Pancreas (tissue), 10 donors: ENCODE measurements at regions not wholly inside any gene's neighbourhood (a gene's known extent, or its start where the extent isn't known, plus 50 kb on each side); places are given as distances from the start of the nearest gene placed in this dataset.
"Not testable (repeated sequence)": the region's sequence is repeated elsewhere in the genome, so short reads cannot be mapped to it uniquely, and the experiment has no call there.

Experiments used
- ATAC-seq, 4 donors: fragments of 200-7000 bp; cut with Tn5 transposase; one replicate each; pipeline versions ENCODE4 v1.8.0 to v1.9.1; 2020; ENCODE audit warnings: mild to moderate bottlenecking in 4 of 4, moderate library complexity in 4 of 4
- DNase-seq, 6 donors: peaks; one replicate each; pipeline ENCODE4 v3.0.0-alpha.2; 2020
- FAIRE-seq: peaks from 2 replicates; lab custom pipeline; 2012; peaks lifted over from hg19 to GRCh38; lab: Jason Lieb, UNC
- H3K27ac ChIP-seq, 4 donors: fragments of 200-600 bp; sonication (generic); 1 replicate in 3 of 4; 2 replicates in 1 of 4; pipeline versions ENCODE4 v1.5.0 to v1.8.0; 2020
- H3K27me3 ChIP-seq, 4 donors: fragments of 200-600 bp; one replicate each; pipeline ENCODE4 v1.8.0; 2021
- H3K36me3 ChIP-seq, 3 donors: fragments of 200-600 bp; sonication (generic) in 1 of 3; one replicate each; pipeline versions ENCODE4 v1.5.0 to v1.8.0; 2020 to 2021
- H3K4me1 ChIP-seq, 3 donors: fragments of 200-600 bp; one replicate each; pipeline ENCODE4 v1.8.0; 2021
- H3K4me3 ChIP-seq, 4 donors: fragments of 200-600 bp; sonication (generic) in 2 of 4; one replicate each; pipeline versions ENCODE4 v1.5.0 to v1.8.0; 2020 to 2021
- H3K9me3 ChIP-seq, 4 donors: fragments of 200-600 bp; one replicate each; pipeline ENCODE4 v1.8.0; 2021
- WGBS, 2 donors: extraction: QIAGEN DNeasy Blood & Tissue Kit; methylation state at CpG; one replicate each; pipeline ENCODE4 v1.1.7; 2013; 5-methylcytosine and 5-hydroxymethylcytosine counted together
- intact Hi-C, 3 donors: fragments of 100-400 bp; cut with DNase I; formaldehyde crosslinking; loops; one replicate each; pipeline versions ENCODE4 v1.11.1 to v1.14.2; 2022
- TF ChIP-seq, protein P1 (sequence below), 4 donors: fragments of 200-600 bp; sonication (generic) in 3 of 4; IDR thresholded peaks; one replicate each; pipeline versions ENCODE4 v1.5.0 to v1.8.0; 2021; ENCODE audit warnings: antibody characterized with exemption in 4 of 4
- donor health status: healthy with polysubstance abuse.
- donor health status: DM: no; HTN: no; CAD: no; lungs with moderate emphysema.
- donor health status: DM: no; HTN: no; CAD: no.
- donor health status: control.
- donor health status: control.
- donor health status: Bipolar disorder and iron deficiency.
- donor health status: DM: yes; HTN: yes; CAD: no.
- donor health status: DM: no; HTN: no; CAD: no.
- donor health status: DM: no; HTN: no; CAD: no.
- donor health status: DM: yes; HTN: yes; CAD: no.

DNA sequence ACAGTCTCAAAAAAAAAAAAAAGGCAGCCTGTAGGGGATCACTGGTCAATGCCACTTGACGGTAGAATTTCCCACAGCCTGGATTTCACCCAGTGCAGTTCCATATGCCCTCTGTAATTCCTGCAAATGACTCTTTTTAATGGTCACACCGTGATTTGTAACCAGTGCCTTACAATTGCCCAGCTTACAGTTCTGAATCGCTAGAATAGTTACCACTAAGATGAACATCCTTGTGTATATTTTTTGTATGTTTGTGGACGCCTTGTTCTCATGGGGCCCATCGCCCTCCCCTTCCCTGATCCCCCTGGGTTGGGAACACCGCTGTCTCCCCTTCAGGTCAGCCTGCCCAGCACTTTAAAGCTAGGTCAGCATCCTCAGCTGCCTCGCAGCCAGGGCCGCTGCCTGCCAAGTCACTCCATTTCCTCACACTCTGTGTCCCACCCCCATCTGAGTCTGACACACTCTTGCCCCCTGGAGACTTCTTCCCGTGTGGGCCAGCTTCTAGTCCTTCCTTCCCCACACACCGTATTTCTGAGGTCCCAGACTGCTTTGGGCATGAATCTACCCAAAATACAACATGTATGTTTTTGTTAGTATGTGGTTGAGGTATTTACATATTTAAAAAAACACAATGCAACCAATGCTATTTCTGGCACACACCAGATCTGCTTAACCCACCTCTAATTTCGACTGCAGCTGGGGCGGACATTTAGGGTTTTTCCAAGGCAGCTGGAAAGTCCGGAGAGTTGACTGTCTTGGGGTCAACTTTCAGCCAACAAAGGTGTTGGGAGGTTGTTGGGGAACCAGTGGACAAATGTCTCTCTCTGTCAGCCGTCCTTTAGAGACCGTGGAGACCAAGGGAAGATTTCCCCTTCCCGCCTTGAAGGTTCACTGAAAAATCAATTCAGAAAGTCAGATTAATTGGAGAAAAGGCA is 120.5 kb upstream of the NEK6 start:
- no peak overlapping the region for H3K4me3 ChIP-seq
- H3K27me3 ChIP-seq = no peaks in the 10 kb centered on the region
- no peaks in the 10 kb centered on the region for H3K4me1 ChIP-seq
- peak in 1 of 4 donors; percentile 31 for ATAC-seq
- TF ChIP-seq, protein P1, sequence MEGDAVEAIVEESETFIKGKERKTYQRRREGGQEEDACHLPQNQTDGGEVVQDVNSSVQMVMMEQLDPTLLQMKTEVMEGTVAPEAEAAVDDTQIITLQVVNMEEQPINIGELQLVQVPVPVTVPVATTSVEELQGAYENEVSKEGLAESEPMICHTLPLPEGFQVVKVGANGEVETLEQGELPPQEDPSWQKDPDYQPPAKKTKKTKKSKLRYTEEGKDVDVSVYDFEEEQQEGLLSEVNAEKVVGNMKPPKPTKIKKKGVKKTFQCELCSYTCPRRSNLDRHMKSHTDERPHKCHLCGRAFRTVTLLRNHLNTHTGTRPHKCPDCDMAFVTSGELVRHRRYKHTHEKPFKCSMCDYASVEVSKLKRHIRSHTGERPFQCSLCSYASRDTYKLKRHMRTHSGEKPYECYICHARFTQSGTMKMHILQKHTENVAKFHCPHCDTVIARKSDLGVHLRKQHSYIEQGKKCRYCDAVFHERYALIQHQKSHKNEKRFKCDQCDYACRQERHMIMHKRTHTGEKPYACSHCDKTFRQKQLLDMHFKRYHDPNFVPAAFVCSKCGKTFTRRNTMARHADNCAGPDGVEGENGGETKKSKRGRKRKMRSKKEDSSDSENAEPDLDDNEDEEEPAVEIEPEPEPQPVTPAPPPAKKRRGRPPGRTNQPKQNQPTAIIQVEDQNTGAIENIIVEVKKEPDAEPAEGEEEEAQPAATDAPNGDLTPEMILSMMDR (IDR thresholded peaks at IDR 0.05) = no peak
- no peaks in the 10 kb centered on the region for H3K9me3 ChIP-seq
- FAIRE-seq = no peak
- no peaks in the 10 kb centered on the region for H3K36me3 ChIP-seq
- intact Hi-C loops = no loop called here
- DNase-seq = no peak
- H3K27ac ChIP-seq = no peak overlapping the region
- 77% methylated on average over 16 of the region's 16 CpGs for WGBS, 2 donors

DNA sequence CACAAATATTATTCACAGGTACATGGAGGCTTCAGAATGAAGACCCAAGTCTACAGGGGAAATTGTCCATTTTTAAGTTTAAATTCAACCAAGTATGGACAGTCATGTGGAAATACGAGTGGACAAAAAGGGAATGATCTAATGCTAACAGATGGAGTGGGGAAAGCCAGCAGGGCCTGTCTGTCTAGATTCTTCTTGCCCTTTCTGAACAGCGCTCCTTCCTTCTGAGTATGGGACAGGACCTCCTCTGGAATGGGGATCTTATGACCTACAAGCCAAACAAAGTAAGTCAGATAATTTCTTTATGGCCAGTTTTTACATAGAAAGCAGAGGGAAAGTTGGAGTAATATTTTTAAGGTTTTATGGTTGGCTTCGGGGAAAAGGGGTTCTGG is 119.8 kb upstream of the NEK6 start:
- DNase-seq = no peak
- Histone ChIP-seq H3K9me3 (no peaks in the 10 kb centered on the region), H3K4me3 (no peak overlapping the region), H3K4me1 (no peaks in the 10 kb centered on the region), H3K36me3 (no peaks in the 10 kb centered on the region), H3K27ac (no peak overlapping the region), H3K27me3 (no peaks in the 10 kb centered on the region)
- TF ChIP-seq, protein P1 (IDR thresholded peaks at IDR 0.05) = no peak
- intact Hi-C loops = no loop called here
- 84% methylated on average over 3 of the region's 3 CpGs for WGBS, 2 donors
- no peak for ATAC-seq
- no peak for FAIRE-seq

DNA sequence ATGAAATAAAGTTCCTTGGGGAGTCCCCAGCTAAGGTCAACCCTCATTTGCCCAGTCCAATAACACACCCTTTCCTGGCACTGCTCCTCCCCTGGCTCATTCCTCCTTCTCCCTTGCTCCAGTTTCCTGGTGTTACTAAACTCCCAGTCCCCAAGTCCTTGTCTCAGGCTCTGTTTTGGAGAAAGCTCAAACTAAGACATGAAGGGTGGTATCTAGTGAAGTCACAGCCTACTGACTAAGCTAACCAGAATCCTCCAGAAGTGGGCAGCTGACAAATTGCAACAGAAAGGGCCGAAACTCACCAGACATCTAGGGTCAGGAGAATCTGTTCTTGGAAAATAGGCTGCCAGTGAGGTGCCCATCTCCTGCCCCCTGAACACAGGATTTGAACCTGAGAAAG is 118.7 kb upstream of the NEK6 start:
- no peaks in the 10 kb centered on the region for H3K36me3 ChIP-seq
- H3K9me3 ChIP-seq = no peaks in the 10 kb centered on the region
- intact Hi-C loops = no loop called here
- H3K4me3 ChIP-seq = no peak overlapping the region
- H3K27ac ChIP-seq = no peak overlapping the region
- TF ChIP-seq, protein P1 (IDR thresholded peaks at IDR 0.05) = no peak
- ATAC-seq = peak in 1 of 4 donors; percentile 66
- no peaks in the 10 kb centered on the region for H3K4me1 ChIP-seq
- H3K27me3 ChIP-seq = no peaks in the 10 kb centered on the region
- 88 to 92% methylated on average over 1 of the region's 1 CpG for WGBS, 2 donors
- no peak for DNase-seq
- FAIRE-seq = no peak

DNA sequence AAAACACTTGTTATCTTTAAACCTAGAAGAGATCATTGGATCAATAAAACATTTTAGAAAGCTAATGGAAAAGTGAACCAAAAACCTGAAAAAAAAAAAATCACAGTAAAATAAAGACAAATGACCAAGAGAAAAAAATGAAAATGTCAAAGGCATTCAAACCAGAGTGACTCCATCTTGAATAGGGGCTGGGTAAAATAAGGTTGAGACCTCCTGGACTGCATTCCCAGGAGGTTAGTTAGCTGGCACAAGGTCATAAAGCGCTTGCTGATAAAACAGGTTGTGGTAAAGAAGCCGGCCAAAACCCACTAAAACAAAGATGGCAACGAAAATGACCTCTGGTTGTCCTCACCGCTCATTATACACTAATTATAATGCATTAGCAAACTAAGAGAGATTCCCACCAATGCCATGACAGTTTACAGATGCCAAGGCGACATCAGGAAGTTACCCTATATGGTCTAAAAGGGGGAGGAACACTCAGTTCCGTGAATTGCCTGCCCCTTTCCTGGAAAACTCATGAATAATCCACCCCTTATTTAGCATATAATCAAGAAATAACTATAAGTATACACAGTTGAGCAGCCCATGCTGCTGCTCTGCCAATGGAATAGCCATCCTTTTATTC is 116.7 kb upstream of the NEK6 start:
- H3K36me3 ChIP-seq = no peaks in the 10 kb centered on the region
- no peaks in the 10 kb centered on the region for H3K27me3 ChIP-seq
- no peak for DNase-seq
- TF ChIP-seq, protein P1 (IDR thresholded peaks at IDR 0.05) = no peak
- H3K27ac ChIP-seq = no peak overlapping the region
- no peaks in the 10 kb centered on the region for H3K9me3 ChIP-seq
- H3K4me3 ChIP-seq = no peak overlapping the region
- no peak for FAIRE-seq
- ATAC-seq = no peak
- intact Hi-C loops = no loop called here
- WGBS, 2 donors = 67 to 83% methylated on average over 6 of the region's 6 CpGs
- no peaks in the 10 kb centered on the region for H3K4me1 ChIP-seq

DNA sequence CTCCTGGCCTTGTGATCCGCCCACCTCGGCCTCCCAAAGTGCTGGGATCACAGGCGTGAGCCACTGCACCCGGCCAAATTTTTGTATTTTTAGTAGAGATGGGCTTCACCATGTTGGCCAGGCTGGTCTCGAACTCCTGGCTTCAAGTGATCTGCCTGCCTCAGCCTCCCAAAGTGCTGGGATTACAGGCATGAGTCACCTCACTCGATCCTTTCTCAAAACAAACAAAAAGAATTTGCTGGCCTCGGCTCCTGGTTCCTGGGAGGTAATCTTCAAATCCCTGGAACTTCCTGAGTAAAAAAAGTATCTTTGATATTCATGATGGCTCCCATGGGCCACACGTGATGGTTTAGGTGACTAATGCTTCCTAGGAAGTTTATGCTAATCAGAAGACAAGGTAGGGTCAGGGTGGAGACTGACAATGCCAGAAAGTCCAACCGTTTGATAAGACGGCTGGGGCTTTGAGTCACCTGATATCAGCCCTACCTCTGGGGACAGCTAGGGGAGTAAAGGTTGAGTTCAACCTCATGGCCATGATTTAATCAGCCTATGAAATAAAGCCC is 113.1 kb upstream of the NEK6 start:
- H3K27ac ChIP-seq, intact Hi-C loops: not testable (repeated sequence)
- ATAC-seq = peak in 3 of 4 donors; percentile 71 to 87 (median 71)

More for the DNA sequence above, 113.1 kb upstream of the NEK6 start:
- DNase-seq = peak in 1 of 6 donors; percentile 16
- H3K4me3 ChIP-seq, H3K27me3 ChIP-seq, H3K36me3 ChIP-seq, FAIRE-seq, H3K9me3 ChIP-seq, H3K4me1 ChIP-seq: not testable (repeated sequence)
- WGBS, 2 donors = 50 to 56% methylated on average over 10 of the region's 10 CpGs
